ENCODE measurements at regions not wholly inside any gene's neighbourhood (a gene's known extent, or its start where the extent isn't known, plus 50 kb on each side); places are given as distances from the start of the nearest gene placed in this dataset.

GRCh38 chr14:76323331-76324050 is 52.4 kb upstream of the ESRRB start:
- TF ChIP-seq, protein P1, sequence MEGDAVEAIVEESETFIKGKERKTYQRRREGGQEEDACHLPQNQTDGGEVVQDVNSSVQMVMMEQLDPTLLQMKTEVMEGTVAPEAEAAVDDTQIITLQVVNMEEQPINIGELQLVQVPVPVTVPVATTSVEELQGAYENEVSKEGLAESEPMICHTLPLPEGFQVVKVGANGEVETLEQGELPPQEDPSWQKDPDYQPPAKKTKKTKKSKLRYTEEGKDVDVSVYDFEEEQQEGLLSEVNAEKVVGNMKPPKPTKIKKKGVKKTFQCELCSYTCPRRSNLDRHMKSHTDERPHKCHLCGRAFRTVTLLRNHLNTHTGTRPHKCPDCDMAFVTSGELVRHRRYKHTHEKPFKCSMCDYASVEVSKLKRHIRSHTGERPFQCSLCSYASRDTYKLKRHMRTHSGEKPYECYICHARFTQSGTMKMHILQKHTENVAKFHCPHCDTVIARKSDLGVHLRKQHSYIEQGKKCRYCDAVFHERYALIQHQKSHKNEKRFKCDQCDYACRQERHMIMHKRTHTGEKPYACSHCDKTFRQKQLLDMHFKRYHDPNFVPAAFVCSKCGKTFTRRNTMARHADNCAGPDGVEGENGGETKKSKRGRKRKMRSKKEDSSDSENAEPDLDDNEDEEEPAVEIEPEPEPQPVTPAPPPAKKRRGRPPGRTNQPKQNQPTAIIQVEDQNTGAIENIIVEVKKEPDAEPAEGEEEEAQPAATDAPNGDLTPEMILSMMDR (IDR thresholded peaks at IDR 0.05; ENCODE audit: insufficient read depth, low read depth, low read length, missing control alignments) = no peak
- no peak overlapping the region for H3K4me3 ChIP-seq (ENCODE audit: low read length)
- DNase-seq (ENCODE audit: low read depth) = peak; percentile 34

GRCh38 chr14:76324133-76324532 is 51.8 kb upstream of the ESRRB start:
- TF ChIP-seq, protein P1 (IDR thresholded peaks at IDR 0.05; ENCODE audit: insufficient read depth, low read depth, low read length, missing control alignments) = no peak
- H3K4me3 ChIP-seq (ENCODE audit: low read length) = no peak overlapping the region
- DNase-seq (ENCODE audit: low read depth) = no peak
